GM23338 (cell line): ENCODE measurements at regions not wholly inside any gene's neighbourhood (a gene's known extent, or its start where the extent isn't known, plus 50 kb on each side); places are given as distances from the start of the nearest gene placed in this dataset.

Experiments
- ATAC-seq: fragments of 200-7000 bp; cut with Tn5 transposase; 3 replicates; pipeline ENCODE4 v1.9.1; 2020
- DNase-seq: peaks from one replicate; pipeline ENCODE4 v3.0.0-alpha.2; 2015; ENCODE audit warnings: low spot score
- H2AFZ ChIP-seq: fragments of 200-600 bp; sonication (generic); 2 replicates; pipeline ENCODE4 v1.8.0; 2016; ENCODE audit warnings: antibody characterized with exemption, mild to moderate bottlenecking, moderate library complexity
- H3F3A ChIP-seq: fragments of 200-600 bp; sonication (generic); replicated peaks from 2 replicates; pipeline ENCODE4 v1.8.0; 2017; ENCODE audit warnings: antibody characterized with exemption, mixed run types, low read depth
- H3K27ac ChIP-seq: fragments of 200-600 bp; sonication (generic); 2 replicates; pipeline ENCODE4 v1.6.1; 2016; ENCODE audit warnings: low read depth
- H3K27me3 ChIP-seq: fragments of 200-600 bp; sonication (generic); 2 replicates; pipeline ENCODE4 v1.8.0; 2016; ENCODE audit warnings: mild to moderate bottlenecking, mixed run types, moderate library complexity; ENCODE audit not compliant: insufficient read depth
- H3K36me3 ChIP-seq: fragments of 200-600 bp; sonication (generic); 2 replicates; pipeline ENCODE4 v1.8.0; 2016; ENCODE audit warnings: mild to moderate bottlenecking; ENCODE audit not compliant: insufficient read depth
- H3K4me1 ChIP-seq: fragments of 200-600 bp; sonication (generic); 2 replicates; pipeline ENCODE4 v1.8.0; 2016; ENCODE audit warnings: mild to moderate bottlenecking, moderate library complexity; ENCODE audit not compliant: insufficient read depth
- H3K4me2 ChIP-seq: fragments of 200-600 bp; sonication (generic); 2 replicates; pipeline ENCODE4 v1.7.1; 2017; ENCODE audit warnings: mixed run types
- H3K4me3 ChIP-seq: fragments of 200-600 bp; sonication (generic); 2 replicates; pipeline ENCODE4 v1.6.1; 2016; ENCODE audit warnings: mixed run types
- H3K79me2 ChIP-seq: fragments of 200-600 bp; sonication (generic); replicated peaks from 2 replicates; pipeline ENCODE4 v1.8.0; 2017; ENCODE audit warnings: mild to moderate bottlenecking; ENCODE audit not compliant: insufficient read depth
- H3K9me2 ChIP-seq: fragments of 200-600 bp; sonication (generic); 2 replicates; pipeline ENCODE4 v1.8.0; 2017; ENCODE audit not compliant: insufficient read depth
- H4K20me1 ChIP-seq: fragments of 200-600 bp; sonication (generic); replicated peaks from 2 replicates; pipeline ENCODE4 v1.8.0; 2017; ENCODE audit warnings: mild to moderate bottlenecking; ENCODE audit not compliant: insufficient read depth
- H3K27ac Mint-ChIP-seq: 2 replicates; pipeline ENCODE4 v1.8.0; 2020; ENCODE audit warnings: inconsistent platforms, mild to moderate bottlenecking, moderate library complexity, mixed read lengths
- H3K27me3 Mint-ChIP-seq: 3 replicates; pipeline ENCODE4 v1.8.0; 2022; ENCODE audit warnings: low read depth, mild to moderate bottlenecking, moderate library complexity, mixed read lengths, inconsistent platforms; ENCODE audit not compliant: insufficient read depth, poor library complexity
- H3K36me3 Mint-ChIP-seq: 3 replicates; pipeline ENCODE4 v1.8.0; 2021; ENCODE audit warnings: low read depth, mild to moderate bottlenecking, inconsistent platforms, moderate library complexity, mixed read lengths
- H3K4me1 Mint-ChIP-seq: 3 replicates; pipeline ENCODE4 v1.8.0; 2020; ENCODE audit warnings: mild to moderate bottlenecking, inconsistent platforms, mixed read lengths
- H3K4me3 Mint-ChIP-seq: 3 replicates; pipeline ENCODE4 v1.8.0; 2021; ENCODE audit warnings: moderate library complexity, mild to moderate bottlenecking, inconsistent platforms, mixed read lengths
- H3K9me3 Mint-ChIP-seq: 3 replicates; pipeline ENCODE4 v1.8.0; 2020; ENCODE audit warnings: moderate library complexity, mild to moderate bottlenecking, inconsistent platforms, mixed read lengths
- CREB1 ChIP-seq: fragments of 250-450 bp; sonication (Bioruptor Pico); IDR thresholded peaks from 2 replicates; pipeline ENCODE4 v1.5.0; 2020; ENCODE audit warnings: low read depth, mild to moderate bottlenecking, moderate library complexity
- EZH2 ChIP-seq: fragments of 200-600 bp; sonication (generic); IDR thresholded peaks from one replicate; pipeline ENCODE4 v1.8.0; 2017; ENCODE audit warnings: antibody characterized with exemption, mild to moderate bottlenecking, low read depth; ENCODE audit not compliant: unreplicated experiment
- EZH2phosphoT487 ChIP-seq: fragments of 200-600 bp; sonication (generic); IDR thresholded peaks from one replicate; pipeline ENCODE4 v1.8.1; 2018; ENCODE audit warnings: antibody characterized with exemption; ENCODE audit not compliant: unreplicated experiment
- JUNB ChIP-seq: IDR thresholded peaks from one replicate; pipeline ENCODE4 v1.6.1; 2016; ENCODE audit warnings: antibody characterized with exemption; ENCODE audit not compliant: unreplicated experiment
- NANOG ChIP-seq: IDR thresholded peaks from 2 replicates; pipeline ENCODE4 v1.6.1; 2016; ENCODE audit warnings: antibody characterized with exemption, borderline replicate concordance
- POLR2AphosphoS5 ChIP-seq: IDR thresholded peaks from 2 replicates; pipeline ENCODE4 v1.6.1; 2016; ENCODE audit warnings: antibody characterized with exemption, low read depth
- STAT1 ChIP-seq: IDR thresholded peaks from one replicate; pipeline ENCODE4 v1.6.1; 2016; ENCODE audit warnings: antibody characterized with exemption; ENCODE audit not compliant: unreplicated experiment
- ZNF114 ChIP-seq: fragments of 250-450 bp; sonication (Bioruptor Pico); IDR thresholded peaks from 2 replicates; pipeline ENCODE4 v1.5.0; 2020; ENCODE audit warnings: mild to moderate bottlenecking, moderate library complexity
- ZNF331 ChIP-seq: fragments of 250-450 bp; sonication (Bioruptor Pico); IDR thresholded peaks from 2 replicates; pipeline ENCODE4 v1.5.0; 2020; ENCODE audit warnings: low read depth, mild to moderate bottlenecking, moderate library complexity
- TF ChIP-seq, protein P1 (sequence below): fragments of 250-450 bp; sonication (Bioruptor Pico); IDR thresholded peaks from 2 replicates; pipeline ENCODE4 v1.5.0; 2020; ENCODE audit warnings: mild to moderate bottlenecking, moderate library complexity
- TF ChIP-seq, protein P2 (sequence below): IDR thresholded peaks from one replicate; pipeline ENCODE4 v1.6.1; 2018; ENCODE audit warnings: antibody characterized with exemption; ENCODE audit not compliant: unreplicated experiment
- TF ChIP-seq, protein P3 (sequence below): IDR thresholded peaks from 2 replicates; pipeline ENCODE4 v1.6.1; 2016; ENCODE audit warnings: antibody characterized with exemption
- TF ChIP-seq, protein P4 (sequence below), 2 experiments: fragments of 200-600 bp in 1 of 2; sonication (generic) in 1 of 2; conservative IDR thresholded peaks; 2 replicates each; pipeline versions ENCODE4 v1.5.1 to v1.6.1; 2016 to 2017; ENCODE audit warnings: antibody characterized with exemption in 2 of 2, low read depth in 2 of 2, mild to moderate bottlenecking in 2 of 2, moderate library complexity in 1 of 2

DNA sequence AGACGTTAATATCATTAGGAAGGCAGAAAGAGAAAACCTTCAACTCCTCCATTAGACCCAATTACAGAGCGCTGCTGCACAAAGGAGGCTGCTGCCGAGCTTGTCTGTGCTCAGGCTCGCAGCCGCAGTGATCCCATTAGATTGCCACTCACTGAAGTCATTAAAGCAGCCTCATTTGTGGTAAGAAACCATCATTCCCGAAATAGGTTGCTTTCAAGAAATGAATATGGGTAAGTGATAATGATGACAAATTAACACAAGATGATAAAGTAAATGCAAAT lies 137.2 kb downstream of the CAVIN4 start:
- no peaks in the 10 kb centered on the region for H3K4me1 Mint-ChIP-seq

More for the DNA sequence above, 137.2 kb downstream of the CAVIN4 start:
- DNase-seq (no peak), ATAC-seq (no peak)
- Mint-ChIP-seq H3K27ac (no peak overlapping the region), H3K9me3 (peaks cover 37% of the 10 kb centered on the region), H3K4me3 (no peak overlapping the region), H3K36me3 (peaks cover 24% of the 10 kb centered on the region), H3K27me3 (peaks cover 4% of the 10 kb centered on the region)
- Histone ChIP-seq H3K79me2 (no peaks in the 10 kb centered on the region), H3F3A (no peaks in the 10 kb centered on the region), H3K4me1 (no peaks in the 10 kb centered on the region), H3K9me2 (peaks cover 8% of the 10 kb centered on the region; the same call in 1 of the 2 replicates), H3K27ac (no peak overlapping the region), H3K36me3 (peaks cover 10% of the 10 kb centered on the region; the same call in 1 of the 2 replicates), H4K20me1 (no peaks in the 10 kb centered on the region), H3K27me3 (no peaks in the 10 kb centered on the region), H3K4me2 (no peak overlapping the region), H3K4me3 (no peak overlapping the region), H2AFZ (0 out of 2 replicates have a peak overlapping the region, but pooled peaks have one; percentile 6)
- no peak for TF ChIP-seq ZNF331 (CRISPR knock-in tag)
- TF ChIP-seq JUNB, result no peak
- TF ChIP-seq CREB1 (CRISPR knock-in tag), result no peak
- no peak for TF ChIP-seq ZNF114 (CRISPR knock-in tag)
- TF ChIP-seq, protein P1, sequence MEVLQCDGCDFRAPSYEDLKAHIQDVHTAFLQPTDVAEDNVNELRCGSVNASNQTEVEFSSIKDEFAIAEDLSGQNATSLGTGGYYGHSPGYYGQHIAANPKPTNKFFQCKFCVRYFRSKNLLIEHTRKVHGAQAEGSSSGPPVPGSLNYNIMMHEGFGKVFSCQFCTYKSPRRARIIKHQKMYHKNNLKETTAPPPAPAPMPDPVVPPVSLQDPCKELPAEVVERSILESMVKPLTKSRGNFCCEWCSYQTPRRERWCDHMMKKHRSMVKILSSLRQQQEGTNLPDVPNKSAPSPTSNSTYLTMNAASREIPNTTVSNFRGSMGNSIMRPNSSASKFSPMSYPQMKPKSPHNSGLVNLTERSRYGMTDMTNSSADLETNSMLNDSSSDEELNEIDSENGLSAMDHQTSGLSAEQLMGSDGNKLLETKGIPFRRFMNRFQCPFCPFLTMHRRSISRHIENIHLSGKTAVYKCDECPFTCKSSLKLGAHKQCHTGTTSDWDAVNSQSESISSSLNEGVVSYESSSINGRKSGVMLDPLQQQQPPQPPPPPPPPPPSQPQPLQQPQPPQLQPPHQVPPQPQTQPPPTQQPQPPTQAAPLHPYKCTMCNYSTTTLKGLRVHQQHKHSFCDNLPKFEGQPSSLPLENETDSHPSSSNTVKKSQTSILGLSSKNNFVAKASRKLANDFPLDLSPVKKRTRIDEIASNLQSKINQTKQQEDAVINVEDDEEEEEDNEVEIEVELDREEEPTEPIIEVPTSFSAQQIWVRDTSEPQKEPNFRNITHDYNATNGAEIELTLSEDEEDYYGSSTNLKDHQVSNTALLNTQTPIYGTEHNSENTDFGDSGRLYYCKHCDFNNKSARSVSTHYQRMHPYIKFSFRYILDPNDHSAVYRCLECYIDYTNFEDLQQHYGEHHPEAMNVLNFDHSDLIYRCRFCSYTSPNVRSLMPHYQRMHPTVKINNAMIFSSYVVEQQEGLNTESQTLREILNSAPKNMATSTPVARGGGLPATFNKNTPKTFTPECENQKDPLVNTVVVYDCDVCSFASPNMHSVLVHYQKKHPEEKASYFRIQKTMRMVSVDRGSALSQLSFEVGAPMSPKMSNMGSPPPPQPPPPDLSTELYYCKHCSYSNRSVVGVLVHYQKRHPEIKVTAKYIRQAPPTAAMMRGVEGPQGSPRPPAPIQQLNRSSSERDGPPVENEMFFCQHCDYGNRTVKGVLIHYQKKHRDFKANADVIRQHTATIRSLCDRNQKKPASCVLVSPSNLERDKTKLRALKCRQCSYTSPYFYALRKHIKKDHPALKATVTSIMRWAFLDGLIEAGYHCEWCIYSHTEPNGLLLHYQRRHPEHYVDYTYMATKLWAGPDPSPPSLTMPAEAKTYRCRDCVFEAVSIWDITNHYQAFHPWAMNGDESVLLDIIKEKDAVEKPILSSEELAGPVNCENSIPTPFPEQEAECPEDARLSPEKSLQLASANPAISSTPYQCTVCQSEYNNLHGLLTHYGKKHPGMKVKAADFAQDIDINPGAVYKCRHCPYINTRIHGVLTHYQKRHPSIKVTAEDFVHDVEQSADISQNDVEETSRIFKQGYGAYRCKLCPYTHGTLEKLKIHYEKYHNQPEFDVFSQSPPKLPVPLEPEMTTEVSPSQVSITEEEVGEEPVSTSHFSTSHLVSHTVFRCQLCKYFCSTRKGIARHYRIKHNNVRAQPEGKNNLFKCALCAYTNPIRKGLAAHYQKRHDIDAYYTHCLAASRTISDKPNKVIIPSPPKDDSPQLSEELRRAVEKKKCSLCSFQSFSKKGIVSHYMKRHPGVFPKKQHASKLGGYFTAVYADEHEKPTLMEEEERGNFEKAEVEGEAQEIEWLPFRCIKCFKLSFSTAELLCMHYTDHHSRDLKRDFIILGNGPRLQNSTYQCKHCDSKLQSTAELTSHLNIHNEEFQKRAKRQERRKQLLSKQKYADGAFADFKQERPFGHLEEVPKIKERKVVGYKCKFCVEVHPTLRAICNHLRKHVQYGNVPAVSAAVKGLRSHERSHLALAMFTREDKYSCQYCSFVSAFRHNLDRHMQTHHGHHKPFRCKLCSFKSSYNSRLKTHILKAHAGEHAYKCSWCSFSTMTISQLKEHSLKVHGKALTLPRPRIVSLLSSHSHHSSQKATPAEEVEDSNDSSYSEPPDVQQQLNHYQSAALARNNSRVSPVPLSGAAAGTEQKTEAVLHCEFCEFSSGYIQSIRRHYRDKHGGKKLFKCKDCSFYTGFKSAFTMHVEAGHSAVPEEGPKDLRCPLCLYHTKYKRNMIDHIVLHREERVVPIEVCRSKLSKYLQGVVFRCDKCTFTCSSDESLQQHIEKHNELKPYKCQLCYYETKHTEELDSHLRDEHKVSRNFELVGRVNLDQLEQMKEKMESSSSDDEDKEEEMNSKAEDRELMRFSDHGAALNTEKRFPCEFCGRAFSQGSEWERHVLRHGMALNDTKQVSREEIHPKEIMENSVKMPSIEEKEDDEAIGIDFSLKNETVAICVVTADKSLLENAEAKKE (CRISPR knock-in tag), result no peak
- no peak for TF ChIP-seq STAT1
- no peak for TF ChIP-seq EZH2phosphoT487
- TF ChIP-seq NANOG, result no peak
- TF ChIP-seq POLR2AphosphoS5, result no peak
- TF ChIP-seq, protein P2, sequence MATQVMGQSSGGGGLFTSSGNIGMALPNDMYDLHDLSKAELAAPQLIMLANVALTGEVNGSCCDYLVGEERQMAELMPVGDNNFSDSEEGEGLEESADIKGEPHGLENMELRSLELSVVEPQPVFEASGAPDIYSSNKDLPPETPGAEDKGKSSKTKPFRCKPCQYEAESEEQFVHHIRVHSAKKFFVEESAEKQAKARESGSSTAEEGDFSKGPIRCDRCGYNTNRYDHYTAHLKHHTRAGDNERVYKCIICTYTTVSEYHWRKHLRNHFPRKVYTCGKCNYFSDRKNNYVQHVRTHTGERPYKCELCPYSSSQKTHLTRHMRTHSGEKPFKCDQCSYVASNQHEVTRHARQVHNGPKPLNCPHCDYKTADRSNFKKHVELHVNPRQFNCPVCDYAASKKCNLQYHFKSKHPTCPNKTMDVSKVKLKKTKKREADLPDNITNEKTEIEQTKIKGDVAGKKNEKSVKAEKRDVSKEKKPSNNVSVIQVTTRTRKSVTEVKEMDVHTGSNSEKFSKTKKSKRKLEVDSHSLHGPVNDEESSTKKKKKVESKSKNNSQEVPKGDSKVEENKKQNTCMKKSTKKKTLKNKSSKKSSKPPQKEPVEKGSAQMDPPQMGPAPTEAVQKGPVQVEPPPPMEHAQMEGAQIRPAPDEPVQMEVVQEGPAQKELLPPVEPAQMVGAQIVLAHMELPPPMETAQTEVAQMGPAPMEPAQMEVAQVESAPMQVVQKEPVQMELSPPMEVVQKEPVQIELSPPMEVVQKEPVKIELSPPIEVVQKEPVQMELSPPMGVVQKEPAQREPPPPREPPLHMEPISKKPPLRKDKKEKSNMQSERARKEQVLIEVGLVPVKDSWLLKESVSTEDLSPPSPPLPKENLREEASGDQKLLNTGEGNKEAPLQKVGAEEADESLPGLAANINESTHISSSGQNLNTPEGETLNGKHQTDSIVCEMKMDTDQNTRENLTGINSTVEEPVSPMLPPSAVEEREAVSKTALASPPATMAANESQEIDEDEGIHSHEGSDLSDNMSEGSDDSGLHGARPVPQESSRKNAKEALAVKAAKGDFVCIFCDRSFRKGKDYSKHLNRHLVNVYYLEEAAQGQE, result no peak
- no peak for TF ChIP-seq EZH2
- TF ChIP-seq, protein P3, sequence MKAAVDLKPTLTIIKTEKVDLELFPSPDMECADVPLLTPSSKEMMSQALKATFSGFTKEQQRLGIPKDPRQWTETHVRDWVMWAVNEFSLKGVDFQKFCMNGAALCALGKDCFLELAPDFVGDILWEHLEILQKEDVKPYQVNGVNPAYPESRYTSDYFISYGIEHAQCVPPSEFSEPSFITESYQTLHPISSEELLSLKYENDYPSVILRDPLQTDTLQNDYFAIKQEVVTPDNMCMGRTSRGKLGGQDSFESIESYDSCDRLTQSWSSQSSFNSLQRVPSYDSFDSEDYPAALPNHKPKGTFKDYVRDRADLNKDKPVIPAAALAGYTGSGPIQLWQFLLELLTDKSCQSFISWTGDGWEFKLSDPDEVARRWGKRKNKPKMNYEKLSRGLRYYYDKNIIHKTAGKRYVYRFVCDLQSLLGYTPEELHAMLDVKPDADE, result no peak
- TF ChIP-seq, protein P4, sequence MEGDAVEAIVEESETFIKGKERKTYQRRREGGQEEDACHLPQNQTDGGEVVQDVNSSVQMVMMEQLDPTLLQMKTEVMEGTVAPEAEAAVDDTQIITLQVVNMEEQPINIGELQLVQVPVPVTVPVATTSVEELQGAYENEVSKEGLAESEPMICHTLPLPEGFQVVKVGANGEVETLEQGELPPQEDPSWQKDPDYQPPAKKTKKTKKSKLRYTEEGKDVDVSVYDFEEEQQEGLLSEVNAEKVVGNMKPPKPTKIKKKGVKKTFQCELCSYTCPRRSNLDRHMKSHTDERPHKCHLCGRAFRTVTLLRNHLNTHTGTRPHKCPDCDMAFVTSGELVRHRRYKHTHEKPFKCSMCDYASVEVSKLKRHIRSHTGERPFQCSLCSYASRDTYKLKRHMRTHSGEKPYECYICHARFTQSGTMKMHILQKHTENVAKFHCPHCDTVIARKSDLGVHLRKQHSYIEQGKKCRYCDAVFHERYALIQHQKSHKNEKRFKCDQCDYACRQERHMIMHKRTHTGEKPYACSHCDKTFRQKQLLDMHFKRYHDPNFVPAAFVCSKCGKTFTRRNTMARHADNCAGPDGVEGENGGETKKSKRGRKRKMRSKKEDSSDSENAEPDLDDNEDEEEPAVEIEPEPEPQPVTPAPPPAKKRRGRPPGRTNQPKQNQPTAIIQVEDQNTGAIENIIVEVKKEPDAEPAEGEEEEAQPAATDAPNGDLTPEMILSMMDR (conservative IDR thresholded peaks at IDR 0.05; ENCODE audit: low read depth in 2 of 2), result no peak
